H1 (cell line): ENCODE measurements at regions not wholly inside any gene's neighbourhood (a gene's known extent, or its start where the extent isn't known, plus 50 kb on each side); places are given as distances from the start of the nearest gene placed in this dataset.
A peak's percentile ranks its signal among the peaks of the same experiment; 100 is the strongest.

ENCODE experiments used
- CTCF ChIA-PET: fragments of 300-600 bp; sonication (Branson Sonifier 250); formaldehyde crosslinking; loops from one replicate; lab custom pipeline; 2021; ENCODE audit not compliant: partially characterized antibody; lab: Charles Lee
- POLR2A ChIA-PET: fragments of 300-600 bp; sonication (Branson Sonifier 250); formaldehyde crosslinking; loops from one replicate; lab custom pipeline; 2021; ENCODE audit warnings: inconsistent platforms; ENCODE audit not compliant: partially characterized antibody; lab: Charles Lee
- DNase-seq, 2 experiments: peaks; one replicate each; pipeline versions ENCODE4 v3.0.0 to v3.0.0-alpha.2; 2010 to 2022; ENCODE audit warnings: low spot score in 2 of 2, low read depth in 1 of 2, mixed read lengths in 1 of 2
- FAIRE-seq: peaks from 2 replicates; lab custom pipeline; 2011; peaks lifted over from hg19 to GRCh38; lab: Jason Lieb, UNC
- H2AFZ ChIP-seq: 2 replicates; pipeline ENCODE4 v1.8.1; 2012; ENCODE audit warnings: low read length, inconsistent platforms
- H2AK5ac ChIP-seq: 2 replicates; pipeline ENCODE4 v1.6.1; 2013; ENCODE audit warnings: low read depth, low read length
- H2BK120ac ChIP-seq: replicated peaks from 2 replicates; pipeline ENCODE3; 2013; ENCODE audit warnings: low read depth, low read length, inconsistent platforms
- H2BK12ac ChIP-seq: 2 replicates; pipeline ENCODE4 v1.6.1; 2013; ENCODE audit warnings: low read depth, low read length
- H2BK15ac ChIP-seq: 2 replicates; pipeline ENCODE4 v1.6.1; 2013; ENCODE audit warnings: low read length
- H2BK20ac ChIP-seq: 2 replicates; pipeline ENCODE4 v1.6.1; 2013; ENCODE audit warnings: low read length
- H2BK5ac ChIP-seq: 2 replicates; pipeline ENCODE4 v1.6.1; 2013; ENCODE audit warnings: low read depth, low read length
- H3K14ac ChIP-seq: 2 replicates; pipeline ENCODE4 v1.6.1; 2013; ENCODE audit warnings: inconsistent platforms; ENCODE audit not compliant: insufficient read length
- H3K18ac ChIP-seq: 2 replicates; pipeline ENCODE4 v1.6.1; 2013; ENCODE audit warnings: low read length; ENCODE audit errors: extremely low read depth
- H3K23ac ChIP-seq: 2 replicates; pipeline ENCODE4 v1.6.1; 2013; ENCODE audit warnings: inconsistent platforms; ENCODE audit not compliant: insufficient read length
- H3K23me2 ChIP-seq: 2 replicates; pipeline ENCODE4 v1.6.1; 2013; ENCODE audit warnings: low read depth, low read length
- H3K27ac ChIP-seq: 2 replicates; pipeline ENCODE4 v1.6.1; 2011; ENCODE audit warnings: low read depth, low read length, inconsistent platforms
- H3K27me3 ChIP-seq, 4 experiments: replicated peaks in 1 of 4; 1 replicate in 1 of 4; 2 replicates in 3 of 4; pipeline versions ENCODE4 v1.6.1 to v1.8.1; 2011 to 2013; ENCODE audit warnings: low read length in 3 of 4, mild to moderate bottlenecking in 3 of 4, inconsistent platforms in 2 of 4, mixed read lengths in 2 of 4, moderate library complexity in 1 of 4; ENCODE audit not compliant: control insufficient read depth in 3 of 4, insufficient read depth in 3 of 4; ENCODE audit errors: extremely low read depth in 1 of 4
- H3K36me3 ChIP-seq, 4 experiments: 2 replicates each; pipeline versions ENCODE4 v1.6.1 to v1.8.1; 2011 to 2013; ENCODE audit warnings: mild to moderate bottlenecking in 4 of 4, low read length in 3 of 4, moderate library complexity in 2 of 4, control low read depth in 1 of 4, inconsistent platforms in 1 of 4; ENCODE audit not compliant: insufficient read depth in 4 of 4, control insufficient read depth in 2 of 4
- H3K4ac ChIP-seq: replicated peaks from 2 replicates; pipeline ENCODE3; 2013; ENCODE audit warnings: low read length, low read depth, mixed read lengths, inconsistent platforms; ENCODE audit not compliant: insufficient read length
- H3K4me1 ChIP-seq, 4 experiments: replicated peaks in 1 of 4; 1 replicate in 1 of 4; 2 replicates in 3 of 4; pipeline versions ENCODE4 v1.6.1 to v1.8.1; 2011 to 2013; ENCODE audit warnings: low read length in 3 of 4, inconsistent platforms in 2 of 4, mixed read lengths in 1 of 4; ENCODE audit not compliant: insufficient read depth in 4 of 4, control insufficient read depth in 3 of 4
- H3K4me2 ChIP-seq, 2 experiments: 2 replicates each; pipeline versions ENCODE4 v1.6.1 to v1.8.1; 2011 to 2013; ENCODE audit warnings: low read depth in 2 of 2, low read length in 2 of 2, control low read depth in 1 of 2, inconsistent platforms in 1 of 2, mild to moderate bottlenecking in 1 of 2; ENCODE audit not compliant: insufficient read depth in 1 of 2
- H3K4me3 ChIP-seq, 4 experiments: fragments of 200-600, 300-600 bp in 1 of 4; sonication (generic), shearing (Covaris generic), sonication (Bioruptor Twin) in 1 of 4; 2 replicates each; pipeline versions ENCODE4 v1.5.1 to v1.8.1; 2011 to 2016; ENCODE audit warnings: low read length in 4 of 4, low read depth in 3 of 4, control low read depth in 2 of 4, inconsistent platforms in 2 of 4, mild to moderate bottlenecking in 2 of 4, mixed read lengths in 1 of 4, moderate library complexity in 1 of 4; ENCODE audit not compliant: insufficient read depth in 2 of 4; ENCODE audit errors: extremely low read depth in 1 of 4
- H3K56ac ChIP-seq: replicated peaks from 2 replicates; pipeline ENCODE3; 2013; ENCODE audit warnings: low read depth, mild to moderate bottlenecking, mixed read lengths, low read length, inconsistent platforms; ENCODE audit not compliant: insufficient read length
- H3K79me1 ChIP-seq: 2 replicates; pipeline ENCODE4 v1.6.1; 2013; ENCODE audit warnings: low read depth, low read length, control low read depth
- H3K79me2 ChIP-seq, 2 experiments: 2 replicates each; pipeline versions ENCODE4 v1.6.1 to v1.8.1; 2012 to 2013; ENCODE audit warnings: low read length in 2 of 2, mild to moderate bottlenecking in 2 of 2, inconsistent platforms in 1 of 2; ENCODE audit not compliant: insufficient read depth in 2 of 2, control insufficient read depth in 1 of 2
- H3K9ac ChIP-seq, 4 experiments: replicated peaks in 1 of 4; 1 replicate in 1 of 4; 2 replicates in 3 of 4; pipeline versions ENCODE4 v1.6.1 to v1.8.1; 2011 to 2013; ENCODE audit warnings: low read depth in 3 of 4, low read length in 3 of 4, control low read depth in 2 of 4, mild to moderate bottlenecking in 2 of 4, moderate library complexity in 2 of 4, inconsistent platforms in 1 of 4; ENCODE audit errors: extremely low read depth in 1 of 4
- H3K9me3 ChIP-seq, 2 experiments: 2 replicates each; pipeline versions ENCODE4 v1.6.1 to v1.8.1; 2012 to 2013; ENCODE audit warnings: mild to moderate bottlenecking in 2 of 2, moderate library complexity in 2 of 2, control low read depth in 1 of 2, inconsistent platforms in 1 of 2, low read depth in 1 of 2, low read length in 1 of 2, mixed read lengths in 1 of 2; ENCODE audit not compliant: insufficient read depth in 2 of 2
- H4K20me1 ChIP-seq, 2 experiments: replicated peaks in 1 of 2; 2 replicates each; pipeline versions ENCODE3 to v1.8.1; 2011 to 2013; ENCODE audit warnings: inconsistent platforms in 2 of 2, low read length in 2 of 2, mild to moderate bottlenecking in 1 of 2; ENCODE audit not compliant: insufficient read depth in 2 of 2, control insufficient read depth in 1 of 2
- H4K5ac ChIP-seq: 2 replicates; pipeline ENCODE4 v1.6.1; 2013; ENCODE audit warnings: low read length, low read depth, mixed read lengths, inconsistent platforms; ENCODE audit not compliant: insufficient read length
- H4K8ac ChIP-seq: 2 replicates; pipeline ENCODE4 v1.8.0; 2013; ENCODE audit warnings: mild to moderate bottlenecking, moderate library complexity, low read length, inconsistent platforms; ENCODE audit not compliant: insufficient read depth; ENCODE audit errors: extremely low read depth
- H4K91ac ChIP-seq: replicated peaks from 2 replicates; pipeline ENCODE3; 2013; ENCODE audit warnings: low read length, mixed read lengths, inconsistent platforms; ENCODE audit not compliant: insufficient read length
- HDAC6 ChIP-seq: IDR thresholded peaks from one replicate; pipeline ENCODE4 v1.7.1; 2012; ENCODE audit warnings: low read depth, mild to moderate bottlenecking, inconsistent platforms, low read length, moderate library complexity
- KDM1A ChIP-seq: fragments of 200-600, 300-600 bp; sonication (generic); IDR thresholded peaks from 2 replicates; pipeline ENCODE4 v1.7.1; 2016; ENCODE audit warnings: mild to moderate bottlenecking, low read length, borderline replicate concordance
- POU5F1 ChIP-seq: IDR thresholded peaks from 2 replicates; pipeline ENCODE4 v1.6.1; 2011; ENCODE audit warnings: low read depth, mild to moderate bottlenecking, low read length, moderate library complexity
- SIN3A ChIP-seq, 2 experiments: IDR thresholded peaks in 1 of 2; conservative IDR thresholded peaks in 1 of 2; 2 replicates each; pipeline ENCODE4 v1.6.1; 2011 to 2012; ENCODE audit warnings: low read length in 2 of 2, improper control_type of control experiment in 1 of 2, low read depth in 1 of 2, mild to moderate bottlenecking in 1 of 2
- WGBS, 2 experiments: shearing (Covaris generic) in 1 of 2; methylation state at CpG; one replicate each; pipeline versions ENCODE4 v1.1.6 to v1.1.7; 2013 to 2015; ENCODE audit warnings: low lambda C conversion rate in 2 of 2, mixed read lengths in 2 of 2, inconsistent platforms in 1 of 2, low coverage in 1 of 2, missing lambda C conversion rate in 1 of 2; ENCODE audit not compliant: insufficient replicate concordance in 2 of 2, insufficient coverage in 1 of 2, insufficient read length in 1 of 2; ENCODE audit errors: extremely low coverage in 1 of 2, missing lambda C conversion rate in 1 of 2; 5-methylcytosine and 5-hydroxymethylcytosine counted together
- TF ChIP-seq, protein P1 (sequence below): IDR thresholded peaks from 2 replicates; pipeline ENCODE4 v1.6.1; 2011; ENCODE audit warnings: low read length, improper control_type of control experiment

DNA sequence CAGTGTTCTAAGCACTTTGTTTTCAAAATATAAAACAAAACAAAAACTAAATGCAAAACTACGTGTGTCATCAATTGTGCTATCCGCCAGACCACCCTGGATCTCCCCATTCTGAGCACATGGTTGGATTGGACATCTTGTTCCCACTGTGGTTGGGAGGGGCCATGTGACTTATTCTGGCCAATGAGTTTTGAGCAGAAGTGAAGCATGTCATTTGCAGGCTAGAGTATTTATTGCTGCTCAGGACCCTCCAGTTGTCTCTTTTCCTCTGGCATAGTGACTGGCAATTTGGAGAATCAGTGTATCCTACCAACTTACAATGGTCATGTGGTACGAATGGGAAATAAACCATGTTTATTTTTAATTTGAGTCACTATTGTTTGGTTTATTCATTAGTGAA is 70.2 kb upstream of the ST8SIA2 start:
- Histone ChIP-seq H3K23ac (no peak overlapping the region), H3K56ac (no peak overlapping the region), H2BK5ac (no peak overlapping the region), H4K5ac (no peak overlapping the region), H3K4me3 (no peak overlapping the region), H4K20me1 (no peaks in the 10 kb centered on the region), H3K4me1 (0 out of 7 replicates have a peak, but pooled peaks cover 0 to 3% (median 0%) of the 10 kb centered on the region in 4 experiments), H3K4me2 (no peak overlapping the region), H4K8ac (no peak overlapping the region), H3K14ac (no peak overlapping the region), H3K79me1 (no peaks in the 10 kb centered on the region), H2BK120ac (no peak overlapping the region), H2AFZ (no peak overlapping the region), H2BK15ac (no peak overlapping the region), H3K36me3 (no peaks in the 10 kb centered on the region), H2BK20ac (no peak overlapping the region), H3K27me3 (no peaks in the 10 kb centered on the region; a peak in 1 of 7 replicates), H3K23me2 (no peaks in the 10 kb centered on the region), H2BK12ac (no peak overlapping the region), H4K91ac (no peak overlapping the region), H3K18ac (no peak overlapping the region), H3K27ac (no peak overlapping the region), H3K4ac (no peak overlapping the region), H2AK5ac (no peak overlapping the region), H3K79me2 (no peaks in the 10 kb centered on the region), H3K9me3 (no peaks in the 10 kb centered on the region), H3K9ac (no peak overlapping the region)
- no peak for FAIRE-seq
- ChIA-PET CTCF (interaction anchor here (0.8 kb wide), 1 partner anchor 24 kb away, joined by 3 read pairs; no protein-coding TSS in a partner anchor), POLR2A (no interaction called here)
- TF ChIP-seq, protein P1, sequence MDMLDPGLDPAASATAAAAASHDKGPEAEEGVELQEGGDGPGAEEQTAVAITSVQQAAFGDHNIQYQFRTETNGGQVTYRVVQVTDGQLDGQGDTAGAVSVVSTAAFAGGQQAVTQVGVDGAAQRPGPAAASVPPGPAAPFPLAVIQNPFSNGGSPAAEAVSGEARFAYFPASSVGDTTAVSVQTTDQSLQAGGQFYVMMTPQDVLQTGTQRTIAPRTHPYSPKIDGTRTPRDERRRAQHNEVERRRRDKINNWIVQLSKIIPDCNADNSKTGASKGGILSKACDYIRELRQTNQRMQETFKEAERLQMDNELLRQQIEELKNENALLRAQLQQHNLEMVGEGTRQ: 0 out of 2 replicates have a peak, but pooled peaks have one; percentile 30
- TF ChIP-seq KDM1A (no peak), POU5F1 (no peak), SIN3A (conservative IDR thresholded peaks at IDR 0.05 in 1 of 2, IDR thresholded peaks at IDR 0.05 in 1 of 2; ENCODE audit: low read depth in 1 of 2, low read length in 2 of 2) (no peak), HDAC6 (no peak)
- 90% methylated on average over 3 of the region's 3 CpGs; no CpG with 5 or more reads in 1 of the 2 experiments for WGBS, 2 experiments
- DNase-seq: no peak
